Activated CD4-positive, alpha-beta memory T cell treated with anti-CD3 and anti-CD28 coated beads for 36 hours (primary cell): ENCODE measurements at regions not wholly inside any gene's neighbourhood (a gene's known extent, or its start where the extent isn't known, plus 50 kb on each side); places are given as distances from the start of the nearest gene placed in this dataset.
"Not testable (repeated sequence)": the region's sequence is repeated elsewhere in the genome, so short reads cannot be mapped to it uniquely, and the experiment has no call there.

Source experiments
- CTCF ChIA-PET: fragments of 350-600 bp; sonication (Branson Sonifier 250); formaldehyde crosslinking; loops from one replicate; lab custom pipeline; 2021; ENCODE audit warnings: antibody characterized with exemption, inconsistent platforms; lab: Charles Lee
- POLR2A ChIA-PET: fragments of 350-600 bp; sonication (Branson Sonifier 250); formaldehyde crosslinking; loops from one replicate; lab custom pipeline; 2021; ENCODE audit warnings: antibody characterized with exemption; lab: Charles Lee
- DNase-seq: peaks from one replicate; pipeline ENCODE4 v3.0.0-alpha.2; 2020
- H3K27ac Mint-ChIP-seq: one replicate; pipeline ENCODE4 v1.8.0; 2021; ENCODE audit warnings: mixed read lengths
- H3K27me3 Mint-ChIP-seq: one replicate; pipeline ENCODE4 v1.8.0; 2021; ENCODE audit warnings: mixed read lengths
- H3K36me3 Mint-ChIP-seq: one replicate; pipeline ENCODE4 v1.8.0; 2021; ENCODE audit warnings: mixed read lengths
- H3K4me1 Mint-ChIP-seq: one replicate; pipeline ENCODE4 v1.8.0; 2021; ENCODE audit warnings: low read depth, mixed read lengths
- H3K4me3 Mint-ChIP-seq: one replicate; pipeline ENCODE4 v1.8.0; 2021; ENCODE audit warnings: mild to moderate bottlenecking, mixed read lengths
- H3K9me3 Mint-ChIP-seq: one replicate; pipeline ENCODE4 v1.8.0; 2021; ENCODE audit warnings: mixed read lengths
- intact Hi-C: fragments of 100-400 bp; cut with micrococcal nuclease; formaldehyde crosslinking; loops from one replicate; pipeline ENCODE4 v1.15.1; 2023

- peaks cover under 1% of the 10 kb centered on the region for H3K27me3 Mint-ChIP-seq
- H3K27ac Mint-ChIP-seq = no peak overlapping the region
- H3K4me3 Mint-ChIP-seq = no peak overlapping the region
- DNase-seq = no peak
- H3K4me1 Mint-ChIP-seq = no peaks in the 10 kb centered on the region
- intact Hi-C loops = no loop called here
- no peaks in the 10 kb centered on the region for H3K9me3 Mint-ChIP-seq
- ChIA-PET POLR2A (no interaction called here), CTCF (no interaction called here)
- H3K36me3 Mint-ChIP-seq = no peaks in the 10 kb centered on the region
Observed at GRCh38 chr11:119567688-119568582, 145.0 kb upstream of the THY1 start.

GRCh38 chr11:119566319-119566718, 143.3 kb upstream of the THY1 start:
- CTCF ChIA-PET = no interaction called here
- no peak for DNase-seq
- POLR2A ChIA-PET = no interaction called here
- H3K9me3 Mint-ChIP-seq = no peaks in the 10 kb centered on the region
- H3K4me1 Mint-ChIP-seq = no peaks in the 10 kb centered on the region
- H3K4me3 Mint-ChIP-seq = no peak overlapping the region
- H3K27me3 Mint-ChIP-seq = peaks cover 7% of the 10 kb centered on the region
- no peaks in the 10 kb centered on the region for H3K36me3 Mint-ChIP-seq
- no peak overlapping the region for H3K27ac Mint-ChIP-seq
- intact Hi-C loops = no loop called here

GRCh38 chr11:119565693-119566092, 142.7 kb upstream of the THY1 start:
- H3K36me3 Mint-ChIP-seq, CTCF ChIA-PET, H3K4me1 Mint-ChIP-seq, POLR2A ChIA-PET, H3K4me3 Mint-ChIP-seq, H3K27me3 Mint-ChIP-seq, DNase-seq, H3K27ac Mint-ChIP-seq, intact Hi-C loops, H3K9me3 Mint-ChIP-seq: not testable (repeated sequence)

- H3K4me3 Mint-ChIP-seq = no peak overlapping the region
- H3K27ac Mint-ChIP-seq = no peak overlapping the region
- no peaks in the 10 kb centered on the region for H3K36me3 Mint-ChIP-seq
- no peak for DNase-seq
- H3K4me1 Mint-ChIP-seq = no peaks in the 10 kb centered on the region
- ChIA-PET POLR2A (no interaction called here), CTCF (no interaction called here)
- intact Hi-C loops = no loop called here
- H3K9me3 Mint-ChIP-seq = no peaks in the 10 kb centered on the region
- peaks cover 17% of the 10 kb centered on the region for H3K27me3 Mint-ChIP-seq
Observed at GRCh38 chr11:119560961-119561360, 138.0 kb upstream of the THY1 start.

- no peaks in the 10 kb centered on the region for H3K36me3 Mint-ChIP-seq
- no peaks in the 10 kb centered on the region for H3K4me1 Mint-ChIP-seq
- intact Hi-C loops = no loop called here
- ChIA-PET POLR2A (no interaction called here), CTCF (no interaction called here)
- H3K4me3 Mint-ChIP-seq = no peak overlapping the region
- DNase-seq = no peak
- no peaks in the 10 kb centered on the region for H3K9me3 Mint-ChIP-seq
- H3K27ac Mint-ChIP-seq = no peak overlapping the region
- peaks cover 17% of the 10 kb centered on the region for H3K27me3 Mint-ChIP-seq
Observed at GRCh38 chr11:119560291-119560690, 137.3 kb upstream of the THY1 start.

GRCh38 chr11:119552106-119552485, 129.1 kb upstream of the THY1 start:
- H3K4me3 Mint-ChIP-seq = no peak overlapping the region
- no peak for DNase-seq
- no peak overlapping the region for H3K27ac Mint-ChIP-seq
- H3K9me3 Mint-ChIP-seq = peaks cover 4% of the 10 kb centered on the region
- H3K4me1 Mint-ChIP-seq = no peaks in the 10 kb centered on the region
- H3K36me3 Mint-ChIP-seq = no peaks in the 10 kb centered on the region
- POLR2A ChIA-PET = no interaction called here
- CTCF ChIA-PET = no interaction called here
- intact Hi-C loops = no loop called here
- H3K27me3 Mint-ChIP-seq = peaks cover 4% of the 10 kb centered on the region

GRCh38 chr11:119551420-119552105, 128.6 kb upstream of the THY1 start:
- intact Hi-C loops = no loop called here
- Mint-ChIP-seq H3K4me3 (no peak overlapping the region), H3K36me3 (no peaks in the 10 kb centered on the region), H3K4me1 (no peaks in the 10 kb centered on the region), H3K9me3 (peaks cover 4% of the 10 kb centered on the region), H3K27me3 (peaks cover 2% of the 10 kb centered on the region), H3K27ac (no peak overlapping the region)
- DNase-seq = no peak
- ChIA-PET POLR2A (no interaction called here), CTCF (interaction anchor here (1.5 kb wide), 1 partner anchor 17 kb away, joined by 8 read pairs; no protein-coding TSS in a partner anchor)

GRCh38 chr11:119550053-119550752, 127.2 kb upstream of the THY1 start:
- no peaks in the 10 kb centered on the region for H3K4me1 Mint-ChIP-seq
- ChIA-PET POLR2A (no interaction called here), CTCF (interaction anchor here (1.5 kb wide), 1 partner anchor 16 kb away, joined by 8 read pairs; no protein-coding TSS in a partner anchor)
- peaks cover 4% of the 10 kb centered on the region for H3K9me3 Mint-ChIP-seq
- H3K36me3 Mint-ChIP-seq = no peaks in the 10 kb centered on the region
- H3K27ac Mint-ChIP-seq = no peak overlapping the region
- no peak overlapping the region for H3K4me3 Mint-ChIP-seq
- no peaks in the 10 kb centered on the region for H3K27me3 Mint-ChIP-seq
- no peak for DNase-seq
- intact Hi-C loops = no loop called here

GRCh38 chr11:119547511-119547910, 124.5 kb upstream of the THY1 start:
- Mint-ChIP-seq H3K4me3 (no peak overlapping the region), H3K9me3 (peaks cover 4% of the 10 kb centered on the region), H3K27ac (no peak overlapping the region), H3K4me1 (no peaks in the 10 kb centered on the region), H3K36me3 (no peaks in the 10 kb centered on the region), H3K27me3 (no peaks in the 10 kb centered on the region)
- ChIA-PET POLR2A (no interaction called here), CTCF (interaction anchor here (1.1 kb wide), 1 partner anchor 13 kb away, joined by 3 read pairs; no protein-coding TSS in a partner anchor)
- no peak for DNase-seq
- intact Hi-C loops = no loop called here

GRCh38 chr11:119545978-119546915, 123.3 kb upstream of the THY1 start:
- ChIA-PET CTCF (interaction anchor here (1.1 kb wide), 1 partner anchor 12 kb away, joined by 3 read pairs; no protein-coding TSS in a partner anchor), POLR2A (no interaction called here)
- H3K36me3 Mint-ChIP-seq = no peaks in the 10 kb centered on the region
- H3K9me3 Mint-ChIP-seq = peaks cover 4% of the 10 kb centered on the region
- H3K4me3 Mint-ChIP-seq = no peak overlapping the region
- H3K27me3 Mint-ChIP-seq = no peaks in the 10 kb centered on the region
- DNase-seq = no peak
- H3K4me1 Mint-ChIP-seq = no peaks in the 10 kb centered on the region
- H3K27ac Mint-ChIP-seq = no peak overlapping the region
- intact Hi-C loops = no loop called here

- no peaks in the 10 kb centered on the region for H3K4me1 Mint-ChIP-seq
- ChIA-PET POLR2A (no interaction called here), CTCF (no interaction called here)
- H3K9me3 Mint-ChIP-seq = no peaks in the 10 kb centered on the region
- H3K27me3 Mint-ChIP-seq = peaks cover 7% of the 10 kb centered on the region
- intact Hi-C loops = no loop called here
- DNase-seq = no peak
- no peaks in the 10 kb centered on the region for H3K36me3 Mint-ChIP-seq
- no peak overlapping the region for H3K4me3 Mint-ChIP-seq
- H3K27ac Mint-ChIP-seq = no peak overlapping the region
Observed at GRCh38 chr11:119540370-119541125, 117.6 kb upstream of the THY1 start.
